GM19372 (cell line): ENCODE measurements at regions not wholly inside any gene's neighbourhood (a gene's known extent, or its start where the extent isn't known, plus 50 kb on each side); places are given as distances from the start of the nearest gene placed in this dataset.
"Not testable (repeated sequence)": the region's sequence is repeated elsewhere in the genome, so short reads cannot be mapped to it uniquely, and the experiment has no call there.

Experiments used
- ATAC-seq: cut with Tn5 transposase; IDR thresholded peaks from one replicate; pipeline ENCODE4 v1.9.1; 2021; ENCODE audit warnings: mild to moderate bottlenecking, low read depth, moderate library complexity; ENCODE audit not compliant: unreplicated experiment

GRCh38 chr6:137933696-137934095 lies 66.6 kb downstream of the TNFAIP3 start:
- ATAC-seq, result no peak

GRCh38 chr6:137936798-137937197 lies 69.7 kb downstream of the TNFAIP3 start:
- no peak for ATAC-seq

- ATAC-seq, result no peak
Observed at GRCh38 chr6:137937834-137938233, 70.8 kb downstream of the TNFAIP3 start.

GRCh38 chr6:137938770-137939379 lies 71.8 kb downstream of the TNFAIP3 start:
- ATAC-seq, result no peak

- no peak for ATAC-seq
Observed at GRCh38 chr6:137941995-137942394, 74.9 kb downstream of the TNFAIP3 start.

- no peak for ATAC-seq
Observed at GRCh38 chr6:137942736-137943135, 75.7 kb downstream of the TNFAIP3 start.

- ATAC-seq, result not testable (repeated sequence)
Observed at GRCh38 chr6:137944381-137944780, 77.3 kb downstream of the TNFAIP3 start.

GRCh38 chr6:137944793-137945498 lies 77.9 kb downstream of the TNFAIP3 start:
- no peak for ATAC-seq

- ATAC-seq, result no peak
Observed at GRCh38 chr6:137949686-137950390, 82.8 kb downstream of the TNFAIP3 start.

- ATAC-seq, result no peak
Observed at GRCh38 chr6:137950581-137950980, 83.5 kb downstream of the TNFAIP3 start.

- no peak for ATAC-seq
Observed at GRCh38 chr6:137951064-137951597, 84.1 kb downstream of the TNFAIP3 start.

- ATAC-seq, result no peak
Observed at GRCh38 chr6:137952247-137952646, 85.2 kb downstream of the TNFAIP3 start.

- ATAC-seq, result no peak
Observed at GRCh38 chr6:137953761-137954160, 86.7 kb downstream of the TNFAIP3 start.

GRCh38 chr6:137954253-137954652 lies 87.2 kb downstream of the TNFAIP3 start:
- no peak for ATAC-seq

- no peak for ATAC-seq
Observed at GRCh38 chr6:137956098-137956488, 89.0 kb downstream of the TNFAIP3 start.

- ATAC-seq, result no peak
Observed at GRCh38 chr6:137957471-137957870, 90.4 kb downstream of the TNFAIP3 start.

GRCh38 chr6:137958811-137959565 lies 91.9 kb downstream of the TNFAIP3 start:
- no peak for ATAC-seq

- ATAC-seq, result no peak
Observed at GRCh38 chr6:137962725-137963124, 95.7 kb downstream of the TNFAIP3 start.

- ATAC-seq, result no peak
Observed at GRCh38 chr6:137964876-137965275, 97.8 kb downstream of the TNFAIP3 start.

- no peak for ATAC-seq
Observed at GRCh38 chr6:137967689-137968454, 100.8 kb downstream of the TNFAIP3 start.
